CD14-positive monocyte (primary cell): ENCODE measurements at regions not wholly inside any gene's neighbourhood (a gene's known extent, or its start where the extent isn't known, plus 50 kb on each side); places are given as distances from the start of the nearest gene placed in this dataset.

Source experiments
- DNase-seq, 3 donors: peaks; one replicate each; pipeline ENCODE4 v3.0.0-alpha.2; 2011 to 2022
- H2AFZ ChIP-seq: 2 replicates; pipeline ENCODE4 v1.6.0; 2012; ENCODE audit warnings: mild to moderate bottlenecking, low read depth, low read length, inconsistent platforms; ENCODE audit not compliant: insufficient read depth, poor library complexity, severe bottlenecking
- H3K27ac ChIP-seq, 2 donors: 1 replicate in 1 of 2; 2 replicates in 1 of 2; pipeline ENCODE4 v1.5.1; 2012 to 2013; ENCODE audit warnings: low read length in 2 of 2, control low read depth in 1 of 2, inconsistent platforms in 1 of 2, low read depth in 1 of 2, mild to moderate bottlenecking in 1 of 2
- H3K27me3 ChIP-seq, 2 donors: one replicate each; pipeline versions ENCODE4 v1.6.0 to v1.6.1; 2011 to 2013; ENCODE audit warnings: low read length in 2 of 2; ENCODE audit not compliant: control insufficient read depth in 2 of 2, insufficient read depth in 2 of 2
- H3K36me3 ChIP-seq, 2 donors: replicated peaks in 1 of 2; 1 replicate in 1 of 2; 2 replicates in 1 of 2; pipeline versions ENCODE4 v1.5.1 to v1.6.1; 2012 to 2013; ENCODE audit warnings: low read length in 2 of 2, control low read depth in 1 of 2, inconsistent platforms in 1 of 2, mild to moderate bottlenecking in 1 of 2; ENCODE audit not compliant: insufficient read depth in 2 of 2, control insufficient read depth in 1 of 2
- H3K4me1 ChIP-seq, 2 donors: 1 replicate in 1 of 2; 2 replicates in 1 of 2; pipeline versions ENCODE4 v1.5.1 to v1.6.1; 2012 to 2013; ENCODE audit warnings: low read length in 2 of 2, control low read depth in 1 of 2, inconsistent platforms in 1 of 2, mild to moderate bottlenecking in 1 of 2, moderate library complexity in 1 of 2; ENCODE audit not compliant: insufficient read depth in 2 of 2, control insufficient read depth in 1 of 2
- H3K4me2 ChIP-seq: replicated peaks from 2 replicates; pipeline ENCODE3; 2012; ENCODE audit warnings: low read length, moderate library complexity, mild to moderate bottlenecking; ENCODE audit not compliant: poor library complexity, severe bottlenecking; ENCODE audit errors: extremely low read depth
- H3K4me3 ChIP-seq, 3 experiments: fragments of 200-600 bp in 1 of 3; sonication (generic) in 1 of 3; replicated peaks in 1 of 3; 1 replicate in 2 of 3; 2 replicates in 1 of 3; pipeline ENCODE4 v1.5.1; 2011 to 2013; ENCODE audit warnings: low read length in 3 of 3, mild to moderate bottlenecking in 3 of 3, control low read depth in 2 of 3, low read depth in 2 of 3, inconsistent platforms in 1 of 3, moderate library complexity in 1 of 3
- H3K79me2 ChIP-seq: 2 replicates; pipeline ENCODE4 v1.6.0; 2012; ENCODE audit warnings: mild to moderate bottlenecking, control low read depth, inconsistent platforms, low read length, moderate library complexity; ENCODE audit not compliant: insufficient read depth
- H3K9ac ChIP-seq: 2 replicates; pipeline ENCODE4 v1.6.0; 2017; ENCODE audit warnings: low read length, mild to moderate bottlenecking; ENCODE audit not compliant: insufficient read depth, poor library complexity, severe bottlenecking
- H3K9me3 ChIP-seq, 2 donors: replicated peaks in 1 of 2; 1 replicate in 1 of 2; 2 replicates in 1 of 2; pipeline versions ENCODE4 v1.5.1 to v1.6.1; 2012 to 2013; ENCODE audit warnings: low read length in 2 of 2, control low read depth in 1 of 2; ENCODE audit not compliant: control insufficient read depth in 1 of 2, insufficient read depth in 1 of 2
- H4K20me1 ChIP-seq: 2 replicates; pipeline ENCODE4 v1.6.0; 2012; ENCODE audit warnings: mild to moderate bottlenecking, low read length, control low read depth, moderate library complexity; ENCODE audit not compliant: insufficient read depth
- H3K27ac Mint-ChIP-seq, 7 donors: one replicate each; pipeline ENCODE4 v1.8.0; 2020; ENCODE audit warnings: mild to moderate bottlenecking in 7 of 7, mixed read lengths in 7 of 7, moderate library complexity in 6 of 7, inconsistent platforms in 2 of 7
- H3K27me3 Mint-ChIP-seq, 3 donors: one replicate each; pipeline ENCODE4 v1.8.0; 2021 to 2022; ENCODE audit warnings: low read depth in 3 of 3, mild to moderate bottlenecking in 3 of 3, mixed read lengths in 3 of 3, moderate library complexity in 3 of 3, inconsistent platforms in 1 of 3
- H3K36me3 Mint-ChIP-seq, 2 donors: one replicate each; pipeline ENCODE4 v1.8.0; 2020; ENCODE audit warnings: mixed read lengths in 2 of 2, inconsistent platforms in 1 of 2, mild to moderate bottlenecking in 1 of 2
- H3K4me1 Mint-ChIP-seq: one replicate; pipeline ENCODE4 v1.8.0; 2020; ENCODE audit warnings: mild to moderate bottlenecking, mixed read lengths
- H3K4me3 Mint-ChIP-seq, 2 donors: one replicate each; pipeline ENCODE4 v1.8.0; 2020; ENCODE audit warnings: mild to moderate bottlenecking in 2 of 2, mixed read lengths in 2 of 2, moderate library complexity in 1 of 2
- H3K9me3 Mint-ChIP-seq, 7 donors: one replicate each; pipeline ENCODE4 v1.8.0; 2020 to 2022; ENCODE audit warnings: mixed read lengths in 7 of 7, mild to moderate bottlenecking in 6 of 7, moderate library complexity in 6 of 7, inconsistent platforms in 2 of 7
- WGBS: methylation state at CpG from one replicate; pipeline ENCODE4 v1.1.5; 2013; ENCODE audit warnings: missing lambda C conversion rate; ENCODE audit not compliant: insufficient coverage; 5-methylcytosine and 5-hydroxymethylcytosine counted together
- intact Hi-C, 2 donors: fragments of 100-400 bp; cut with micrococcal nuclease; formaldehyde crosslinking; loops; one replicate each; pipeline versions ENCODE4 v1.15.0 to v1.15.1; 2023
- TF ChIP-seq, protein P1 (sequence below): fragments of 200-600 bp; IDR thresholded peaks from one replicate; pipeline ENCODE4 v1.8.0; 2022; ENCODE audit warnings: antibody characterized with exemption, mild to moderate bottlenecking

DNA sequence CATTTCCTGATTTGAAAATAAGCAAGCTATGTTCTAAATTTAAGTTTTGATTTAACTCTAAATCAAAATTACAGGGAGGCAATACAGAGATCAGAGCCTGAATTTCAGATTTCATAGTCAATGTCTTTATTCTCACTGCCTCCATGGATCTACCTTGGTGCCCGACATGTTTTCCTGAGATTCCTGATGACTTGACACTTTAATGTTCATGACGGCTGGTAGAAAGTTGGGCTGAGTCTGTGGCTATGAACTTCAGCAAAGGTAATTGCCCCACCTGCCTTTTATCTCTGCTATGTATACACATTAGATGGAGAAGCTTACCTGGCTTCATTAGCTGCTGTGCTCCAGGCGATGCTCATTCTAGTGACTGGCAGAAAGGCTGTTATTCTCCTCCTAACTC is 1390.5 kb upstream of the CELF4 start:
- Histone ChIP-seq H3K36me3 (no peaks in the 10 kb centered on the region), H3K4me2 (no peak overlapping the region), H4K20me1 (no peaks in the 10 kb centered on the region), H3K27me3 (no peaks in the 10 kb centered on the region), H3K9ac (no peak overlapping the region), H3K4me1 (no peaks in the 10 kb centered on the region), H3K79me2 (no peaks in the 10 kb centered on the region), H3K9me3 (peaks cover 0 to 4% of the 10 kb centered on the region in 2 donors), H3K27ac (no peak overlapping the region), H3K4me3 (no peak overlapping the region), H2AFZ (no peak overlapping the region)
- peaks cover 0 to 2% (median 0%) of the 10 kb centered on the region in 7 donors for H3K9me3 Mint-ChIP-seq
- peaks cover 2% of the 10 kb centered on the region for H3K4me1 Mint-ChIP-seq
- H3K27me3 Mint-ChIP-seq = no peaks in the 10 kb centered on the region
- H3K4me3 Mint-ChIP-seq = no peak overlapping the region
- intact Hi-C loops = no loop called here
- TF ChIP-seq, protein P1, sequence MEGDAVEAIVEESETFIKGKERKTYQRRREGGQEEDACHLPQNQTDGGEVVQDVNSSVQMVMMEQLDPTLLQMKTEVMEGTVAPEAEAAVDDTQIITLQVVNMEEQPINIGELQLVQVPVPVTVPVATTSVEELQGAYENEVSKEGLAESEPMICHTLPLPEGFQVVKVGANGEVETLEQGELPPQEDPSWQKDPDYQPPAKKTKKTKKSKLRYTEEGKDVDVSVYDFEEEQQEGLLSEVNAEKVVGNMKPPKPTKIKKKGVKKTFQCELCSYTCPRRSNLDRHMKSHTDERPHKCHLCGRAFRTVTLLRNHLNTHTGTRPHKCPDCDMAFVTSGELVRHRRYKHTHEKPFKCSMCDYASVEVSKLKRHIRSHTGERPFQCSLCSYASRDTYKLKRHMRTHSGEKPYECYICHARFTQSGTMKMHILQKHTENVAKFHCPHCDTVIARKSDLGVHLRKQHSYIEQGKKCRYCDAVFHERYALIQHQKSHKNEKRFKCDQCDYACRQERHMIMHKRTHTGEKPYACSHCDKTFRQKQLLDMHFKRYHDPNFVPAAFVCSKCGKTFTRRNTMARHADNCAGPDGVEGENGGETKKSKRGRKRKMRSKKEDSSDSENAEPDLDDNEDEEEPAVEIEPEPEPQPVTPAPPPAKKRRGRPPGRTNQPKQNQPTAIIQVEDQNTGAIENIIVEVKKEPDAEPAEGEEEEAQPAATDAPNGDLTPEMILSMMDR = no peak
- DNase-seq = no peak
- no peak overlapping the region for H3K27ac Mint-ChIP-seq
- H3K36me3 Mint-ChIP-seq = no peaks in the 10 kb centered on the region
- WGBS = 100% methylated on average over 1 of the region's 3 CpGs

DNA sequence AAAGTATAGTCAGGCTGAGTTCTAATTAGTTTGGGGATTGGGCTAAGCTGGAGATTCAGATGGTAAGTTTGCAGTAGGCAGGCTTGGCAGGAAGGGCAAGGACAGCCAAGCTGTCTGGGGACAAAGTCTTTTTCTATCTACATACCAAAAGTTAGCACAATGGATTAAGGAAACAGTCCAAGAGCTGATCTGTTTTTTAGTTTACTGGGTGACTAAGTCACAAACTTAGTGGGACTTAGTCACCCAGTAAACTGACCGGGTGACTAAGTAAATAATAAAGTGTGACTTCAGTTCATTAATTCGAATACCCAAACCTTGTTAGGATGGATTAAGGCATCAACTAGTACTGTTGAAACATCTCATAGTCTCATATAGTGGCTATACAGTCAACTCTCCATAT is 1386.0 kb upstream of the CELF4 start:
- Mint-ChIP-seq H3K4me1 (peaks cover 2% of the 10 kb centered on the region), H3K36me3 (no peaks in the 10 kb centered on the region), H3K9me3 (peaks cover 0 to 2% (median 0%) of the 10 kb centered on the region in 7 donors), H3K27ac (no peak overlapping the region), H3K27me3 (no peaks in the 10 kb centered on the region), H3K4me3 (no peak overlapping the region)
- Histone ChIP-seq H2AFZ (no peak overlapping the region), H4K20me1 (no peaks in the 10 kb centered on the region), H3K9me3 (peaks cover 0 to 4% of the 10 kb centered on the region in 2 donors), H3K4me3 (no peak overlapping the region), H3K4me2 (no peak overlapping the region), H3K79me2 (no peaks in the 10 kb centered on the region), H3K4me1 (no peaks in the 10 kb centered on the region), H3K9ac (no peak overlapping the region), H3K27ac (no peak overlapping the region), H3K36me3 (no peaks in the 10 kb centered on the region), H3K27me3 (no peaks in the 10 kb centered on the region)
- intact Hi-C loops = no loop called here
- no peak for DNase-seq
- TF ChIP-seq, protein P1 = no peak
- WGBS = no CpG with 5 or more reads among the region's 2 CpGs
